HCT116 (cell line): ENCODE measurements at regions not wholly inside any gene's neighbourhood (a gene's known extent, or its start where the extent isn't known, plus 50 kb on each side); places are given as distances from the start of the nearest gene placed in this dataset.

Source experiments
- ATAC-seq: fragments of 200-7000 bp; cut with Tn5 transposase; 2 replicates; pipeline ENCODE4 v1.9.1; 2020; ENCODE audit warnings: mild to moderate bottlenecking, moderate library complexity
- BruUV-seq: library from RNA; stranded (reverse); fragments of 400-500 nt; replicated peaks from 2 replicates; lab custom pipeline; 2021; lab: Mats Ljungman, UMichigan
- CTCF ChIA-PET: fragments of 300-600 bp; sonication (Branson Sonifier 250); formaldehyde crosslinking; loops from one replicate; lab custom pipeline; 2021; ENCODE audit warnings: antibody characterized with exemption; lab: Charles Lee
- POLR2A ChIA-PET: fragments of 300-600, 350-600 bp; sonication (Branson Sonifier 250); formaldehyde crosslinking; loops from one replicate; lab custom pipeline; 2021; ENCODE audit warnings: antibody characterized with exemption; lab: Charles Lee
- RAD21 ChIA-PET, 2 experiments: fragments of 300-600 bp; sonication (Branson Sonifier 250); formaldehyde crosslinking; loops; one replicate each; lab custom pipeline; 2023; ENCODE audit warnings: low total read pairs in 2 of 2; ENCODE audit not compliant: uncharacterized antibody in 2 of 2, unreplicated experiment in 2 of 2, low non-redundant PET in 1 of 2; lab: Charles Lee
- DNase-seq: peaks from one replicate; pipeline ENCODE4 v3.0.0-alpha.2; 2010; ENCODE audit warnings: low read depth, low spot score
- H2AFZ ChIP-seq: fragments of 200-600 bp; shearing (Covaris generic), sonication (generic); 2 replicates; pipeline ENCODE4 v1.6.1; 2017; ENCODE audit warnings: low read depth, mixed run types, mixed read lengths, antibody characterized with exemption, low read length; ENCODE audit not compliant: poor library complexity, severe bottlenecking
- H3K27ac ChIP-seq: 2 replicates; pipeline ENCODE4 v1.5.1; 2012; ENCODE audit warnings: low read depth, low read length
- H3K27me3 ChIP-seq: fragments of 200-600 bp; sonication (generic); 2 replicates; pipeline ENCODE4 v1.6.1; 2016; ENCODE audit warnings: mixed run types, low read length, mixed read lengths; ENCODE audit not compliant: insufficient read depth
- H3K36me3 ChIP-seq, 2 experiments: fragments of 200-500 bp in 1 of 2; fragments of 200-600 bp in 1 of 2; sonication (Bioruptor generic) in 1 of 2; sonication (generic) in 1 of 2; 2 replicates each; pipeline versions ENCODE4 v1.5.1 to v1.6.1; 2014 to 2016; ENCODE audit warnings: low read length in 2 of 2, inconsistent platforms in 1 of 2, mixed read lengths in 1 of 2, mixed run types in 1 of 2; ENCODE audit not compliant: insufficient read depth in 2 of 2, control insufficient read depth in 1 of 2
- H3K4me1 ChIP-seq, 2 experiments: fragments of 200-600 bp in 1 of 2; sonication (generic) in 1 of 2; 2 replicates each; pipeline versions ENCODE4 v1.5.1 to v1.6.1; 2012 to 2017; ENCODE audit warnings: low read length in 2 of 2, inconsistent platforms in 1 of 2, mild to moderate bottlenecking in 1 of 2, mixed read lengths in 1 of 2, mixed run types in 1 of 2, moderate library complexity in 1 of 2; ENCODE audit not compliant: insufficient read depth in 2 of 2, control insufficient read depth in 1 of 2
- H3K4me2 ChIP-seq: fragments of 200-600 bp; sonication (generic); 2 replicates; pipeline ENCODE4 v1.6.1; 2017; ENCODE audit warnings: mixed run types, low read length, mixed read lengths
- H3K4me3 ChIP-seq, 2 experiments: fragments of 200-600 bp in 1 of 2; sonication (generic) in 1 of 2; replicated peaks in 1 of 2; 2 replicates each; pipeline ENCODE4 v1.5.1; 2011 to 2016; ENCODE audit warnings: low read length in 2 of 2, control low read depth in 1 of 2, low read depth in 1 of 2, mild to moderate bottlenecking in 1 of 2, mixed read lengths in 1 of 2, mixed run types in 1 of 2
- H3K79me2 ChIP-seq: fragments of 200-600 bp; sonication (generic); 2 replicates; pipeline ENCODE4 v1.6.1; 2017; ENCODE audit warnings: mild to moderate bottlenecking, mixed run types, low read length, moderate library complexity, mixed read lengths; ENCODE audit not compliant: insufficient read depth
- H3K9ac ChIP-seq: fragments of 200-600 bp; sonication (generic); 2 replicates; pipeline ENCODE4 v1.6.1; 2016; ENCODE audit warnings: low read length, mixed read lengths
- H3K9me2 ChIP-seq: fragments of 200-600 bp; sonication (generic), shearing (Covaris generic); 2 replicates; pipeline ENCODE4 v1.6.1; 2017; ENCODE audit warnings: mixed run types, mild to moderate bottlenecking, moderate library complexity; ENCODE audit not compliant: insufficient read depth
- H3K9me3 ChIP-seq, 2 experiments: fragments of 200-500 bp in 1 of 2; fragments of 200-600 bp in 1 of 2; sonication (Bioruptor generic) in 1 of 2; sonication (generic) in 1 of 2; 2 replicates each; pipeline ENCODE4 v1.6.1; 2014 to 2017; ENCODE audit warnings: low read length in 2 of 2, mixed read lengths in 2 of 2, inconsistent platforms in 1 of 2, low read depth in 1 of 2, mild to moderate bottlenecking in 1 of 2, mixed run types in 1 of 2, moderate library complexity in 1 of 2; ENCODE audit not compliant: control insufficient read depth in 1 of 2, insufficient read depth in 1 of 2
- H4K20me1 ChIP-seq: fragments of 200-600 bp; sonication (generic), shearing (Covaris generic); 2 replicates; pipeline ENCODE4 v1.6.1; 2017; ENCODE audit warnings: mixed run types, mild to moderate bottlenecking, moderate library complexity; ENCODE audit not compliant: insufficient read depth
- CEBPB ChIP-seq: IDR thresholded peaks from 2 replicates; pipeline ENCODE4 v1.6.1; 2012; ENCODE audit warnings: low read depth
- CTCF ChIP-seq, 3 experiments: fragments of 200-600 bp in 1 of 3; sonication (generic) in 1 of 3; IDR thresholded peaks in 2 of 3; conservative IDR thresholded peaks in 1 of 3; 2 replicates each; pipeline ENCODE4 v1.5.1; 2012 to 2017; ENCODE audit warnings: low read depth in 2 of 3, low read length in 2 of 3, antibody characterized with exemption in 1 of 3, borderline replicate concordance in 1 of 3, control low read depth in 1 of 3, mild to moderate bottlenecking in 1 of 3, mixed read lengths in 1 of 3, mixed run types in 1 of 3, moderate library complexity in 1 of 3; ENCODE audit not compliant: insufficient read depth in 1 of 3
- EGR1 ChIP-seq: IDR thresholded peaks from 2 replicates; pipeline ENCODE4 v1.6.1; 2012; ENCODE audit warnings: low read depth
- ELF1 ChIP-seq: IDR thresholded peaks from 2 replicates; pipeline ENCODE4 v1.6.1; 2012; ENCODE audit warnings: low read depth, borderline replicate concordance
- FOSL1 ChIP-seq: IDR thresholded peaks from 2 replicates; pipeline ENCODE4 v1.6.1; 2012; ENCODE audit warnings: low read depth
- RAD21 ChIP-seq: IDR thresholded peaks from 2 replicates; pipeline ENCODE4 v1.6.1; 2012; ENCODE audit warnings: low read depth, mild to moderate bottlenecking
- SP1 ChIP-seq: IDR thresholded peaks from 2 replicates; pipeline ENCODE4 v1.6.1; 2012; ENCODE audit warnings: low read depth
- SRF ChIP-seq: IDR thresholded peaks from 2 replicates; pipeline ENCODE4 v1.6.1; 2012; ENCODE audit warnings: low read depth
- YY1 ChIP-seq: IDR thresholded peaks from 2 replicates; pipeline ENCODE4 v1.6.1; 2011; ENCODE audit warnings: low read length, low read depth, moderate library complexity, mild to moderate bottlenecking; ENCODE audit not compliant: insufficient replicate concordance; ENCODE audit errors: extremely low read depth
- ZFX ChIP-seq: fragments of 450-650 bp; IDR thresholded peaks from 2 replicates; pipeline ENCODE4 v1.6.1; 2017
- ZNF274 ChIP-seq: fragments of 200-500 bp; sonication (Bioruptor generic); IDR thresholded peaks from 2 replicates; pipeline ENCODE4 v1.6.1; 2014; ENCODE audit warnings: mild to moderate bottlenecking, low read depth, low read length, inconsistent platforms
- intact Hi-C: fragments of 100-400 bp; cut with micrococcal nuclease; formaldehyde crosslinking; loops from 2 replicates; pipeline ENCODE4 v1.10.0; 2022
- TF ChIP-seq, protein P1 (sequence below): IDR thresholded peaks from 2 replicates; pipeline ENCODE4 v1.6.1; 2012
- TF ChIP-seq, protein P2 (sequence below): IDR thresholded peaks from 2 replicates; pipeline ENCODE4 v1.6.1; 2011; ENCODE audit warnings: mild to moderate bottlenecking, low read length, moderate library complexity; ENCODE audit not compliant: insufficient replicate concordance; ENCODE audit errors: extremely low read depth

GRCh38 chr14:84976805-84977204, 553.1 kb upstream of the FLRT2 start:
- Histone ChIP-seq H3K79me2 (no peaks in the 10 kb centered on the region), H3K4me3 (no peak overlapping the region), H4K20me1 (no peaks in the 10 kb centered on the region), H3K36me3 (no peaks in the 10 kb centered on the region), H3K27ac (no peak overlapping the region), H3K27me3 (no peaks in the 10 kb centered on the region), H3K4me2 (no peak overlapping the region), H3K9ac (no peak overlapping the region), H2AFZ (no peak overlapping the region), H3K4me1 (no peaks in the 10 kb centered on the region), H3K9me3 (peaks cover 6 to 11% of the 10 kb centered on the region in 2 experiments; a peak in 2 of 4 replicates), H3K9me2 (no peaks in the 10 kb centered on the region)
- RAD21 ChIA-PET, result no interaction called here
- TF ChIP-seq FOSL1 (no peak), YY1 (no peak), SP1 (no peak), CEBPB (no peak), ELF1 (no peak), CTCF (IDR thresholded peaks at IDR 0.05 in 2 of 3, conservative IDR thresholded peaks at IDR 0.05 in 1 of 3; ENCODE audit: borderline replicate concordance in 1 of 3, insufficient read depth in 1 of 3, low read depth in 2 of 3, low read length in 2 of 3) (no peak), ZNF274 (no peak), ZFX (no peak), SRF (no peak), RAD21 (no peak), EGR1 (no peak)
- TF ChIP-seq, protein P1, sequence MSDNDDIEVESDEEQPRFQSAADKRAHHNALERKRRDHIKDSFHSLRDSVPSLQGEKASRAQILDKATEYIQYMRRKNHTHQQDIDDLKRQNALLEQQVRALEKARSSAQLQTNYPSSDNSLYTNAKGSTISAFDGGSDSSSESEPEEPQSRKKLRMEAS, result no peak
- TF ChIP-seq, protein P2, sequence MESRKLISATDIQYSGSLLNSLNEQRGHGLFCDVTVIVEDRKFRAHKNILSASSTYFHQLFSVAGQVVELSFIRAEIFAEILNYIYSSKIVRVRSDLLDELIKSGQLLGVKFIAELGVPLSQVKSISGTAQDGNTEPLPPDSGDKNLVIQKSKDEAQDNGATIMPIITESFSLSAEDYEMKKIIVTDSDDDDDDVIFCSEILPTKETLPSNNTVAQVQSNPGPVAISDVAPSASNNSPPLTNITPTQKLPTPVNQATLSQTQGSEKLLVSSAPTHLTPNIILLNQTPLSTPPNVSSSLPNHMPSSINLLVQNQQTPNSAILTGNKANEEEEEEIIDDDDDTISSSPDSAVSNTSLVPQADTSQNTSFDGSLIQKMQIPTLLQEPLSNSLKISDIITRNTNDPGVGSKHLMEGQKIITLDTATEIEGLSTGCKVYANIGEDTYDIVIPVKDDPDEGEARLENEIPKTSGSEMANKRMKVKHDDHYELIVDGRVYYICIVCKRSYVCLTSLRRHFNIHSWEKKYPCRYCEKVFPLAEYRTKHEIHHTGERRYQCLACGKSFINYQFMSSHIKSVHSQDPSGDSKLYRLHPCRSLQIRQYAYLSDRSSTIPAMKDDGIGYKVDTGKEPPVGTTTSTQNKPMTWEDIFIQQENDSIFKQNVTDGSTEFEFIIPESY, result no peak
- intact Hi-C loops, result no loop called here
- POLR2A ChIA-PET, result no interaction called here
- no TSS peak for BruUV-seq
- no peak for ATAC-seq
- DNase-seq, result no peak
- CTCF ChIA-PET, result no interaction called here
